NCI-H526 (cell line): ENCODE measurements at regions not wholly inside any gene's neighbourhood (a gene's known extent, or its start where the extent isn't known, plus 50 kb on each side); places are given as distances from the start of the nearest gene placed in this dataset.
A peak's percentile ranks its signal among the peaks of the same experiment; 100 is the strongest.

Source experiments
- DNase-seq, 2 experiments: peaks; one replicate each; lab custom pipeline; 2025; lab: John Stamatoyannopoulos, UW

GRCh38 chr2:134770702-134771101 is 51.9 kb upstream of the TMEM163 start:
- no peak for DNase-seq

- no peak for DNase-seq
Measured at GRCh38 chr2:134771313-134771801, 52.6 kb upstream of the TMEM163 start.

GRCh38 chr2:134772493-134773169 is 53.8 kb upstream of the TMEM163 start:
- DNase-seq: no peak

GRCh38 chr2:134773335-134773734 is 54.5 kb upstream of the TMEM163 start:
- DNase-seq: peak in 1 of 2 experiments; percentile 36

GRCh38 chr2:134773759-134774742 is 55.3 kb upstream of the TMEM163 start:
- DNase-seq: no peak

- peak in 1 of 2 experiments; percentile 11 for DNase-seq
Measured at GRCh38 chr2:134774786-134775641, 56.2 kb upstream of the TMEM163 start.

- DNase-seq: no peak
Measured at GRCh38 chr2:134776836-134777235, 58.0 kb upstream of the TMEM163 start.

GRCh38 chr2:134777593-134777992 is 58.8 kb upstream of the TMEM163 start:
- DNase-seq: no peak

- DNase-seq: no peak
Measured at GRCh38 chr2:134778372-134778771, 59.6 kb upstream of the TMEM163 start.

GRCh38 chr2:134780972-134781371 is 57.4 kb upstream of the ACMSD start:
- DNase-seq: no peak

- DNase-seq: no peak
Measured at GRCh38 chr2:134782107-134782506, 56.3 kb upstream of the ACMSD start.

GRCh38 chr2:134782792-134783191 is 55.6 kb upstream of the ACMSD start:
- DNase-seq: no peak

- DNase-seq: no peak
Measured at GRCh38 chr2:134783912-134784311, 54.5 kb upstream of the ACMSD start.

GRCh38 chr2:134785659-134786430 is 52.6 kb upstream of the ACMSD start:
- DNase-seq: no peak

GRCh38 chr2:134788417-134788816 is 50.0 kb upstream of the ACMSD start:
- DNase-seq: no peak
